A549 (cell line): ENCODE measurements at regions not wholly inside any gene's neighbourhood (a gene's known extent, or its start where the extent isn't known, plus 50 kb on each side); places are given as distances from the start of the nearest gene placed in this dataset.

Experiments used
- ATAC-seq, 2 experiments: fragments of 200-7000 bp in 1 of 2; fragments of >200 bp in 1 of 2; cut with Nextera tagmentation in 1 of 2; cut with Tn5 transposase in 1 of 2; 3 replicates each; pipeline versions ENCODE4 v1.8.0 to v1.9.1; 2018 to 2020; ENCODE audit warnings: mild to moderate bottlenecking in 1 of 2, moderate library complexity in 1 of 2
- CTCF ChIA-PET: fragments of 300-600 bp; sonication (Branson Sonifier 250); formaldehyde crosslinking; extraction: SDS; loops from one replicate; lab custom pipeline; 2021; ENCODE audit warnings: antibody characterized with exemption, inconsistent platforms; lab: Yijun Ruan, JAX
- POLR2A ChIA-PET: fragments of 350-600 bp; formaldehyde crosslinking; extraction: SDS; loops from one replicate; lab custom pipeline; 2021; ENCODE audit warnings: antibody characterized with exemption, inconsistent platforms; lab: Yijun Ruan, JAX
- DNase-seq, 2 experiments: peaks; one replicate each; pipeline versions ENCODE4 v3.0.0 to v3.0.0-alpha.2; 2011 to 2016; ENCODE audit warnings: low read depth in 1 of 2, low spot score in 1 of 2
- FAIRE-seq: peaks from 2 replicates; lab custom pipeline; 2011; peaks lifted over from hg19 to GRCh38; lab: Jason Lieb, UNC
- H3K27ac ChIP-seq, 2 experiments: fragments of >200 bp; sonication (Bioruptor Twin); formaldehyde crosslinking; 3 replicates each; pipeline ENCODE4 v1.5.1; 2016 to 2017
- H3K4me1 ChIP-seq: fragments of >200 bp; sonication (Bioruptor Twin); formaldehyde crosslinking; 3 replicates; pipeline ENCODE4 v1.6.1; 2016
- H3K4me2 ChIP-seq: fragments of >200 bp; sonication (Bioruptor Twin); formaldehyde crosslinking; 3 replicates; pipeline ENCODE4 v1.6.1; 2016
- H3K4me3 ChIP-seq: fragments of >200 bp; sonication (Bioruptor Twin); formaldehyde crosslinking; 3 replicates; pipeline ENCODE4 v1.5.1; 2016
- H3K9me3 ChIP-seq: fragments of >200 bp; sonication (Bioruptor Twin); formaldehyde crosslinking; 3 replicates; pipeline ENCODE4 v1.6.1; 2016
- BCL3 ChIP-seq: fragments of >200 bp; sonication (Bioruptor Twin); formaldehyde crosslinking; IDR thresholded peaks from 3 replicates; pipeline ENCODE4 v1.6.1; 2016
- CBX2 ChIP-seq: fragments of 200-600 bp; sonication (generic); IDR thresholded peaks from 2 replicates; pipeline ENCODE4 v1.6.1; 2016; ENCODE audit warnings: low read depth, mild to moderate bottlenecking, borderline replicate concordance
- CHD2 ChIP-seq: fragments of 150-350 bp; IDR thresholded peaks from 2 replicates; pipeline ENCODE4 v1.6.1; 2014; ENCODE audit warnings: low read length; ENCODE audit not compliant: partially characterized antibody
- CTCF ChIP-seq: fragments of >200 bp; sonication (Bioruptor Twin); formaldehyde crosslinking; IDR thresholded peaks from 3 replicates; pipeline ENCODE4 v1.5.1; 2016
- HDAC2 ChIP-seq: fragments of 200-600 bp; sonication (generic); IDR thresholded peaks from 2 replicates; pipeline ENCODE4 v1.6.1; 2016
- HES2 ChIP-seq: fragments of >200 bp; sonication (Bioruptor Twin); formaldehyde crosslinking; IDR thresholded peaks from 2 replicates; pipeline ENCODE4 v1.6.1; 2016
- HEYL ChIP-seq: fragments of 250-450 bp; sonication (Bioruptor Pico); IDR thresholded peaks from 2 replicates; pipeline ENCODE4 v1.8.0; 2021; ENCODE audit warnings: mild to moderate bottlenecking, moderate library complexity
- HOXA7 ChIP-seq: fragments of 250-450 bp; sonication (Bioruptor Pico); IDR thresholded peaks from 2 replicates; pipeline ENCODE4 v1.5.0; 2020; ENCODE audit warnings: mild to moderate bottlenecking, moderate library complexity
- HOXB13 ChIP-seq: fragments of 250-450 bp; sonication (Bioruptor Pico); IDR thresholded peaks from 2 replicates; pipeline ENCODE4 v1.5.0; 2020; ENCODE audit warnings: low read depth, mild to moderate bottlenecking, moderate library complexity
- HOXB5 ChIP-seq: fragments of 250-450 bp; sonication (Bioruptor Pico); IDR thresholded peaks from 2 replicates; pipeline ENCODE4 v1.5.0; 2020; ENCODE audit warnings: mild to moderate bottlenecking, moderate library complexity
- JUN ChIP-seq, 2 experiments: fragments of >200 bp; sonication (Bioruptor Twin); formaldehyde crosslinking; IDR thresholded peaks; 2 replicates in 1 of 2; 3 replicates in 1 of 2; pipeline ENCODE4 v1.6.1; 2016 to 2017
- MAX ChIP-seq: IDR thresholded peaks from 2 replicates; pipeline ENCODE4 v1.6.1; 2012
- NPAS2 ChIP-seq: fragments of 250-450 bp; sonication (Bioruptor Pico); IDR thresholded peaks from 2 replicates; pipeline ENCODE4 v1.8.0; 2022; ENCODE audit warnings: mild to moderate bottlenecking, moderate library complexity, borderline replicate concordance
- PBX3 ChIP-seq: IDR thresholded peaks from 2 replicates; pipeline ENCODE4 v1.6.1; 2012
- RCOR1 ChIP-seq: fragments of 150-350 bp; IDR thresholded peaks from 2 replicates; pipeline ENCODE4 v1.6.1; 2014; ENCODE audit warnings: antibody characterized with exemption, low read length, low read depth
- REST ChIP-seq: fragments of 200-600 bp; sonication (generic); IDR thresholded peaks from 2 replicates; pipeline ENCODE4 v1.6.1; 2016; ENCODE audit warnings: antibody characterized with exemption, mild to moderate bottlenecking, moderate library complexity
- RNF2 ChIP-seq: fragments of 200-600 bp; sonication (generic); IDR thresholded peaks from 2 replicates; pipeline ENCODE4 v1.6.1; 2016; ENCODE audit warnings: low read depth, mild to moderate bottlenecking, antibody characterized with exemption, moderate library complexity, borderline replicate concordance
- SMC3 ChIP-seq: fragments of >200 bp; sonication (Bioruptor Twin); formaldehyde crosslinking; IDR thresholded peaks from 3 replicates; pipeline ENCODE4 v1.6.1; 2018; ENCODE audit warnings: inconsistent platforms
- TP53 ChIP-seq: fragments of 250-450 bp; sonication (Bioruptor Pico); IDR thresholded peaks from 2 replicates; pipeline ENCODE4 v1.5.0; 2021; ENCODE audit warnings: mild to moderate bottlenecking, moderate library complexity
- USF2 ChIP-seq: fragments of 450-650 bp; IDR thresholded peaks from 2 replicates; pipeline ENCODE4 v1.6.1; 2014; ENCODE audit warnings: antibody characterized with exemption
- WGBS: methylation state at CpG from one replicate; pipeline ENCODE4 v1.1.6; 2017; ENCODE audit errors: missing lambda C conversion rate; 5-methylcytosine and 5-hydroxymethylcytosine counted together

GRCh38 chr14:48527832-48528231 is 852.4 kb upstream of the MDGA2 start:
- no peak for FAIRE-seq
- POLR2A ChIA-PET: no interaction called here

GRCh38 chr14:48526307-48526706 is 850.9 kb upstream of the MDGA2 start:
- 10% methylated on average over 7 of the region's 7 CpGs for WGBS
- Histone ChIP-seq H3K4me2 (no peak overlapping the region), H3K9me3 (no peaks in the 10 kb centered on the region; the same call in 1 of the 3 replicates), H3K4me3 (no peak overlapping the region), H3K4me1 (no peaks in the 10 kb centered on the region), H3K27ac (no peak overlapping the region)
- FAIRE-seq (no peak), ATAC-seq (no peak), DNase-seq (no peak)
- no peak for TF ChIP-seq RNF2
- no peak for TF ChIP-seq HOXA7 (CRISPR knock-in tag)
- TF ChIP-seq REST: no peak
- TF ChIP-seq CHD2: no peak
- TF ChIP-seq HES2: no peak
- no peak for TF ChIP-seq TP53 (CRISPR knock-in tag)
- TF ChIP-seq SMC3: no peak
- TF ChIP-seq HOXB13 (CRISPR knock-in tag): no peak
- no peak for TF ChIP-seq CBX2
- TF ChIP-seq RCOR1: no peak
- TF ChIP-seq HDAC2: no peak
- no peak for TF ChIP-seq BCL3
- TF ChIP-seq HOXB5 (CRISPR knock-in tag): no peak
- TF ChIP-seq JUN (IDR thresholded peaks at IDR 0.05): no peak
- POLR2A ChIA-PET: no interaction called here
- CTCF ChIA-PET: no interaction called here

More at GRCh38 chr14:48527832-48528231, 852.4 kb upstream of the MDGA2 start:
- H3K4me3 ChIP-seq: no peak overlapping the region
- H3K4me1 ChIP-seq: no peaks in the 10 kb centered on the region
- 0% methylated on average over 2 of the region's 2 CpGs for WGBS
- no peak for DNase-seq
- CTCF ChIA-PET: interaction anchor here (0.7 kb wide), 1 partner anchor 61 kb away, joined by 3 read pairs; no protein-coding TSS in a partner anchor
- H3K4me2 ChIP-seq: no peak overlapping the region
- TF ChIP-seq PBX3: no peak
- no peak for TF ChIP-seq NPAS2 (CRISPR knock-in tag)
- no peak for TF ChIP-seq USF2
- no peak for TF ChIP-seq CTCF
- TF ChIP-seq MAX: no peak
- no peak for TF ChIP-seq HEYL
- H3K9me3 ChIP-seq: no peaks in the 10 kb centered on the region; the same call in 1 of the 3 replicates
- no peak overlapping the region for H3K27ac ChIP-seq
- ATAC-seq: no peak
